ENCODE measurements at regions not wholly inside any gene's neighbourhood (a gene's known extent, or its start where the extent isn't known, plus 50 kb on each side); places are given as distances from the start of the nearest gene placed in this dataset.

GRCh38 chr14:62144863-62145262, 382.6 kb downstream of the SNAPC1 start:
- no peak for TF ChIP-seq CTCF (IDR thresholded peaks at IDR 0.05; ENCODE audit: low read depth, low read length)
- no peak overlapping the region for H3K4me3 ChIP-seq (ENCODE audit: low read depth, low read length)

GRCh38 chr14:62146030-62146429, 383.8 kb downstream of the SNAPC1 start:
- no peak overlapping the region for H3K4me3 ChIP-seq (ENCODE audit: low read depth, low read length)
- no peak for TF ChIP-seq CTCF (IDR thresholded peaks at IDR 0.05; ENCODE audit: low read depth, low read length)

- TF ChIP-seq CTCF (IDR thresholded peaks at IDR 0.05; ENCODE audit: low read depth, low read length), result no peak
- H3K4me3 ChIP-seq (ENCODE audit: low read depth, low read length), result no peak overlapping the region
Measured at GRCh38 chr14:62156052-62156451, 393.8 kb downstream of the SNAPC1 start.

- no peak for TF ChIP-seq CTCF (IDR thresholded peaks at IDR 0.05; ENCODE audit: low read depth, low read length)
Measured at GRCh38 chr14:62158779-62159178, 396.6 kb downstream of the SNAPC1 start.

GRCh38 chr14:62159314-62159713, 397.1 kb downstream of the SNAPC1 start:
- no peak for TF ChIP-seq CTCF (IDR thresholded peaks at IDR 0.05; ENCODE audit: low read depth, low read length)
- H3K4me3 ChIP-seq (ENCODE audit: low read depth, low read length), result no peak overlapping the region

More at GRCh38 chr14:62158779-62159178, 396.6 kb downstream of the SNAPC1 start:
- H3K4me3 ChIP-seq (ENCODE audit: low read depth, low read length), result no peak overlapping the region

- peak; percentile 62 for TF ChIP-seq CTCF (IDR thresholded peaks at IDR 0.05; ENCODE audit: low read depth, low read length)
- H3K4me3 ChIP-seq (ENCODE audit: low read depth, low read length), result no peak overlapping the region
Measured at GRCh38 chr14:62162998-62163589, 400.9 kb downstream of the SNAPC1 start.

- TF ChIP-seq CTCF (IDR thresholded peaks at IDR 0.05; ENCODE audit: low read depth, low read length), result no peak
- no peak overlapping the region for H3K4me3 ChIP-seq (ENCODE audit: low read depth, low read length)
Measured at GRCh38 chr14:62168564-62169155, 406.4 kb downstream of the SNAPC1 start.
